ENCODE measurements at regions not wholly inside any gene's neighbourhood (a gene's known extent, or its start where the extent isn't known, plus 50 kb on each side); places are given as distances from the start of the nearest gene placed in this dataset.

GRCh38 chr18:6598657-6599056, 130.9 kb upstream of the ARHGAP28 start:
- Mint-ChIP-seq H3K4me1 (ENCODE audit: low read depth, unreplicated experiment) (peaks cover 5% of the 10 kb centered on the region), H3K4me3 (ENCODE audit: unreplicated experiment) (no peak overlapping the region), H3K27me3 (ENCODE audit: insufficient read depth, unreplicated experiment) (no peaks in the 10 kb centered on the region), H3K36me3 (ENCODE audit: insufficient read depth, unreplicated experiment) (no peaks in the 10 kb centered on the region), H3K27ac (ENCODE audit: unreplicated experiment) (no peak overlapping the region), H3K9me3 (ENCODE audit: unreplicated experiment) (no peaks in the 10 kb centered on the region)
- DNase-seq = no peak
- Histone ChIP-seq H3K27me3 (replicated peaks; ENCODE audit: control insufficient read depth, insufficient read depth, low read length) (no peaks in the 10 kb centered on the region), H3K9me3 (no peaks in the 10 kb centered on the region), H3K36me3 (ENCODE audit: control insufficient read depth, insufficient read depth, low read length) (no peaks in the 10 kb centered on the region), H3K4me1 (0 out of 2 replicates have a peak, but pooled peaks cover 4% of the 10 kb centered on the region), H3K4me3 (ENCODE audit: low read depth, low read length) (no peak overlapping the region)
- BruUV-seq (replicated peaks) = no TSS peak
- TF ChIP-seq CTCF (IDR thresholded peaks at IDR 0.05; ENCODE audit: insufficient read depth in 1 of 2, low read depth in 1 of 2, low read length in 1 of 2, severe bottlenecking in 1 of 2, unreplicated experiment in 1 of 2) = no peak
- CTCF ChIA-PET = no interaction called here
- intact Hi-C loops (cut with micrococcal nuclease; ENCODE audit: unreplicated experiment) = no loop called here
- POLR2A ChIA-PET = no interaction called here

- intact Hi-C loops (cut with micrococcal nuclease; ENCODE audit: unreplicated experiment) = no loop called here
- no peaks in the 10 kb centered on the region for H3K9me3 Mint-ChIP-seq (ENCODE audit: unreplicated experiment)
- H3K36me3 Mint-ChIP-seq (ENCODE audit: insufficient read depth, unreplicated experiment) = no peaks in the 10 kb centered on the region
- ChIA-PET CTCF (no interaction called here), POLR2A (no interaction called here)
- Histone ChIP-seq H3K36me3 (ENCODE audit: control insufficient read depth, insufficient read depth, low read length) (no peaks in the 10 kb centered on the region), H3K9me3 (no peaks in the 10 kb centered on the region), H3K4me1 (0 out of 2 replicates have a peak, but pooled peaks cover 4% of the 10 kb centered on the region), H3K27me3 (replicated peaks; ENCODE audit: control insufficient read depth, insufficient read depth, low read length) (no peaks in the 10 kb centered on the region), H3K4me3 (ENCODE audit: low read depth, low read length) (no peak overlapping the region)
- H3K27me3 Mint-ChIP-seq (ENCODE audit: insufficient read depth, unreplicated experiment) = no peaks in the 10 kb centered on the region
- H3K4me3 Mint-ChIP-seq (ENCODE audit: unreplicated experiment) = no peak overlapping the region
- H3K27ac Mint-ChIP-seq (ENCODE audit: unreplicated experiment) = no peak overlapping the region
- H3K4me1 Mint-ChIP-seq (ENCODE audit: low read depth, unreplicated experiment) = peaks cover 5% of the 10 kb centered on the region
- TF ChIP-seq CTCF (IDR thresholded peaks at IDR 0.05; ENCODE audit: insufficient read depth in 1 of 2, low read depth in 1 of 2, low read length in 1 of 2, severe bottlenecking in 1 of 2, unreplicated experiment in 1 of 2) = no peak
- BruUV-seq (replicated peaks) = no TSS peak
- no peak for DNase-seq
Measured at GRCh38 chr18:6600667-6601167, 128.8 kb upstream of the ARHGAP28 start.

DNA sequence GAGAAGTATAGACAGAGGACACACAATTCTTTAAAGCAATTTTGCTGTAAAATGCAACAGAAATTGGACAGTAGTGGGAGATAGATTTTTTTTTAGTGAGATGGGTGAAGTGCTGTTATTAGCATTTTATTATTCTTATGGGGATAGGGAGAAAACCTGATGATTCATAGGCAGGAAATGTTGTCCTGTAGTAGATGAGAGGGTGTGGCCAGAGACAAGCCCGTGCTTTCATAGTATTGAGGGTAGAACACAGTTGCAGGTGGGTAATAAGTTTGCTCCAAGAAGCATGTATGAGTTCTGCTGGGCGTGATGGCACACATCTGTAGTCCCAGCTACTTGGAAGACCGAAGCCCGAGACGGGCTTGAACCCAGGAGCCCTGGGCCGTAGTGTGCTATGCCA, 128.3 kb upstream of the ARHGAP28 start:
- DNase-seq = no peak
- no peaks in the 10 kb centered on the region for H3K27me3 Mint-ChIP-seq (ENCODE audit: insufficient read depth, unreplicated experiment)
- TF ChIP-seq CTCF (IDR thresholded peaks at IDR 0.05; ENCODE audit: insufficient read depth in 1 of 2, low read depth in 1 of 2, low read length in 1 of 2, severe bottlenecking in 1 of 2, unreplicated experiment in 1 of 2) = no peak
- BruUV-seq (replicated peaks) = no TSS peak
- Histone ChIP-seq H3K4me1 (0 out of 2 replicates have a peak, but pooled peaks cover 4% of the 10 kb centered on the region), H3K4me3 (ENCODE audit: low read depth, low read length) (no peak overlapping the region), H3K27me3 (replicated peaks; ENCODE audit: control insufficient read depth, insufficient read depth, low read length) (no peaks in the 10 kb centered on the region), H3K36me3 (ENCODE audit: control insufficient read depth, insufficient read depth, low read length) (no peaks in the 10 kb centered on the region), H3K9me3 (no peaks in the 10 kb centered on the region)
- POLR2A ChIA-PET = no interaction called here
- intact Hi-C loops (cut with micrococcal nuclease; ENCODE audit: unreplicated experiment) = no loop called here
- H3K4me1 Mint-ChIP-seq (ENCODE audit: low read depth, unreplicated experiment) = peaks cover 5% of the 10 kb centered on the region
- CTCF ChIA-PET = no interaction called here
- H3K27ac Mint-ChIP-seq (ENCODE audit: unreplicated experiment) = no peak overlapping the region
- no peaks in the 10 kb centered on the region for H3K36me3 Mint-ChIP-seq (ENCODE audit: insufficient read depth, unreplicated experiment)
- no peaks in the 10 kb centered on the region for H3K9me3 Mint-ChIP-seq (ENCODE audit: unreplicated experiment)
- H3K4me3 Mint-ChIP-seq (ENCODE audit: unreplicated experiment) = no peak overlapping the region

Measured in Caco-2 (cell line).